ENCODE measurements at regions not wholly inside any gene's neighbourhood (a gene's known extent, or its start where the extent isn't known, plus 50 kb on each side); places are given as distances from the start of the nearest gene placed in this dataset.

DNA sequence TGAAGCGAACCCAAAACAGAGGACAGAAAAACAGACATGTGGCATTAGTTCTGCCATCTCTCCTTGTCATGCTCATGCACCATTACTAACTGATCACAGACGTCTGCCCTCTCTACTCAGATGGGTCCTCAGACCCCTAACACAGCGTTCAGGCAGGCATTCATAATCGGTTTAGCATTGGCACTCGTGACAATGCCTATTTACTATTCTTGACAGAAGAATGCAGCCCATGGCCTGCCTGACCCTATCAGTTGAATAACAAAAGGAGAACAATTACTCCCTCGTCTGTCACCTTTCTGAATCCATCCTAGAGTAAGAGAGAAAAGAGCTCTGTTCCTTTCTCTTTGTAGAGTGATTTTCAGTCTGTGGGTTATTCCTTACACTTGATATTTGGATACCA lies 194.6 kb upstream of the PHYHIPL start:
- TF ChIP-seq RFX5 (IDR thresholded peaks at IDR 0.05; ENCODE audit: low read depth, low read length) (no peak), MXI1 (IDR thresholded peaks at IDR 0.05; ENCODE audit: borderline replicate concordance, low read depth, low read length) (no peak), BHLHE40 (IDR thresholded peaks at IDR 0.05; ENCODE audit: low read depth, low read length) (no peak), FOS (IDR thresholded peaks at IDR 0.05; ENCODE audit: low read depth, low read length) (no peak), RAD21 (IDR thresholded peaks at IDR 0.05; ENCODE audit: low read length) (no peak)
- TF ChIP-seq, protein P1, sequence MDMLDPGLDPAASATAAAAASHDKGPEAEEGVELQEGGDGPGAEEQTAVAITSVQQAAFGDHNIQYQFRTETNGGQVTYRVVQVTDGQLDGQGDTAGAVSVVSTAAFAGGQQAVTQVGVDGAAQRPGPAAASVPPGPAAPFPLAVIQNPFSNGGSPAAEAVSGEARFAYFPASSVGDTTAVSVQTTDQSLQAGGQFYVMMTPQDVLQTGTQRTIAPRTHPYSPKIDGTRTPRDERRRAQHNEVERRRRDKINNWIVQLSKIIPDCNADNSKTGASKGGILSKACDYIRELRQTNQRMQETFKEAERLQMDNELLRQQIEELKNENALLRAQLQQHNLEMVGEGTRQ (IDR thresholded peaks at IDR 0.05; ENCODE audit: low read depth, low read length), result no peak
- TF ChIP-seq, protein P2, sequence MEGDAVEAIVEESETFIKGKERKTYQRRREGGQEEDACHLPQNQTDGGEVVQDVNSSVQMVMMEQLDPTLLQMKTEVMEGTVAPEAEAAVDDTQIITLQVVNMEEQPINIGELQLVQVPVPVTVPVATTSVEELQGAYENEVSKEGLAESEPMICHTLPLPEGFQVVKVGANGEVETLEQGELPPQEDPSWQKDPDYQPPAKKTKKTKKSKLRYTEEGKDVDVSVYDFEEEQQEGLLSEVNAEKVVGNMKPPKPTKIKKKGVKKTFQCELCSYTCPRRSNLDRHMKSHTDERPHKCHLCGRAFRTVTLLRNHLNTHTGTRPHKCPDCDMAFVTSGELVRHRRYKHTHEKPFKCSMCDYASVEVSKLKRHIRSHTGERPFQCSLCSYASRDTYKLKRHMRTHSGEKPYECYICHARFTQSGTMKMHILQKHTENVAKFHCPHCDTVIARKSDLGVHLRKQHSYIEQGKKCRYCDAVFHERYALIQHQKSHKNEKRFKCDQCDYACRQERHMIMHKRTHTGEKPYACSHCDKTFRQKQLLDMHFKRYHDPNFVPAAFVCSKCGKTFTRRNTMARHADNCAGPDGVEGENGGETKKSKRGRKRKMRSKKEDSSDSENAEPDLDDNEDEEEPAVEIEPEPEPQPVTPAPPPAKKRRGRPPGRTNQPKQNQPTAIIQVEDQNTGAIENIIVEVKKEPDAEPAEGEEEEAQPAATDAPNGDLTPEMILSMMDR (conservative IDR thresholded peaks at IDR 0.05; ENCODE audit: low read depth, low read length), result no peak
- no peak overlapping the region for H3K56ac ChIP-seq (ENCODE audit: extremely low read depth, insufficient read depth, low read length)
- no peaks in the 10 kb centered on the region for H3K9me3 ChIP-seq (ENCODE audit: control insufficient read depth, insufficient read depth, low read length)
- no peak overlapping the region for H4K8ac ChIP-seq (ENCODE audit: low read depth in 2 of 2, low read length in 2 of 2)
- ChIA-PET CTCF (no interaction called here), POLR2A (ENCODE audit: unreplicated experiment) (interaction anchor here (0.6 kb wide), 1 partner anchor 1320 kb away, joined by 10 read pairs; no protein-coding TSS in a partner anchor)
- H3K9me1 ChIP-seq (ENCODE audit: insufficient read depth, low read length), result no peaks in the 10 kb centered on the region
- dilution Hi-C loops (cut with HindIII; ENCODE audit: low sequenced_read_pairs, unreplicated experiment) (no loop called here), in situ Hi-C loops (cut with MboI; ENCODE audit: low sequenced_read_pairs) (no loop called here), intact Hi-C loops (cut with micrococcal nuclease) (no loop called here)
- H3K36me3 ChIP-seq (ENCODE audit: control insufficient read depth, insufficient read depth, low read length), result no peaks in the 10 kb centered on the region
- H2AK5ac ChIP-seq (ENCODE audit: low read depth, low read length), result no peak overlapping the region
- BruUV-seq (replicated peaks), result no TSS peak
- ATAC-seq (ENCODE audit: low read depth) (no peak), DNase-seq (no peak)
- H3K4me2 ChIP-seq (ENCODE audit: low read depth, low read length), result no peak overlapping the region
- H2BK15ac ChIP-seq (ENCODE audit: low read depth, low read length), result no peak overlapping the region
- H3K4ac ChIP-seq (ENCODE audit: low read depth, low read length), result no peak overlapping the region
- H3K23ac ChIP-seq (ENCODE audit: low read depth, low read length), result no peak overlapping the region
- no peak overlapping the region for H3K27ac ChIP-seq (ENCODE audit: insufficient read depth, low read length)
- H3K4me1 ChIP-seq (ENCODE audit: control insufficient read depth, insufficient read depth, low read length), result no peaks in the 10 kb centered on the region
- no peaks in the 10 kb centered on the region for H4K20me1 ChIP-seq (ENCODE audit: insufficient read depth, low read length)
- H3K4me3 ChIP-seq (ENCODE audit: insufficient read depth, low read depth, low read length), result no peak overlapping the region
- H3K18ac ChIP-seq (ENCODE audit: low read depth, low read length), result no peak overlapping the region
- H2AK9ac ChIP-seq (replicated peaks; ENCODE audit: low read depth, low read length, poor library complexity), result no peak overlapping the region
- no peaks in the 10 kb centered on the region for H3K79me1 ChIP-seq (ENCODE audit: low read depth in 1 of 2, low read length in 2 of 2)
- H4K91ac ChIP-seq (ENCODE audit: insufficient read depth, low read depth, low read length), result no peak overlapping the region
- 50% methylated on average over 1 of the region's 6 CpGs; no CpG with 5 or more reads in 1 of the 2 experiments for WGBS, 2 experiments (ENCODE audit: extremely low coverage in 2 of 2, insufficient read length in 1 of 2)
- H2BK5ac ChIP-seq (ENCODE audit: low read depth, low read length, poor library complexity, severe bottlenecking), result no peak overlapping the region
- H2AFZ ChIP-seq (replicated peaks; ENCODE audit: low read length, poor library complexity), result no peak overlapping the region
- H2BK120ac ChIP-seq (ENCODE audit: low read depth, low read length), result no peak overlapping the region
- no peak overlapping the region for H3K14ac ChIP-seq (replicated peaks; ENCODE audit: low read depth, low read length)
- H2BK20ac ChIP-seq (ENCODE audit: low read depth, low read length), result no peak overlapping the region
- no peak overlapping the region for H3K9ac ChIP-seq (ENCODE audit: low read depth, low read length)
- H4K5ac ChIP-seq (ENCODE audit: low read depth, low read length), result no peak overlapping the region
- peaks cover 5% of the 10 kb centered on the region for H3K27me3 ChIP-seq (ENCODE audit: control insufficient read depth, insufficient read depth, low read length)
